ENCODE measurements at regions not wholly inside any gene's neighbourhood (a gene's known extent, or its start where the extent isn't known, plus 50 kb on each side); places are given as distances from the start of the nearest gene placed in this dataset.
"Not testable (repeated sequence)": the region's sequence is repeated elsewhere in the genome, so short reads cannot be mapped to it uniquely, and the experiment has no call there.

DNA sequence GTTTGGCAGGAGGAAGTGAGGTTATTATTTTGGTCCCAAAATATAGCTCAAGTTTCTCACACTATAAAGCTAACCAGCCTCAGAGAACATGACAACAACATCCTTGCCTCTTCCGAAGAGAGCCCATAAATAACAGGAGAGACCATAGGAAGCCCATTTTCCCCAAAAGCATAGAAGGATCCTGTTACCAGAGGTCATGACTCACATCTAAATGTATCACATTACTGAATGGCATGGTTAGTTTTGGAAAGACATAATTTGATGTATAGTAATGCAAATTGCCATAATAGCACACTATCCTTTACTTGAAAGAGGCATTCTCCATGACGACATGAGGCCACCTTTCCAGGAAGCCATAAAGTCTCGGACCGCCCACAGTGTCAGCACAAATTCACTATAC is 238.8 kb upstream of the GRIA3 start:
- no peaks in the 10 kb centered on the region for H3K27me3 Mint-ChIP-seq
- no peak overlapping the region for H3K4me3 Mint-ChIP-seq
- H3K36me3 Mint-ChIP-seq: no peaks in the 10 kb centered on the region
- H3K9me3 Mint-ChIP-seq: no peaks in the 10 kb centered on the region
- H3K27ac Mint-ChIP-seq: no peak overlapping the region
- no peaks in the 10 kb centered on the region for H3K4me1 Mint-ChIP-seq

DNA sequence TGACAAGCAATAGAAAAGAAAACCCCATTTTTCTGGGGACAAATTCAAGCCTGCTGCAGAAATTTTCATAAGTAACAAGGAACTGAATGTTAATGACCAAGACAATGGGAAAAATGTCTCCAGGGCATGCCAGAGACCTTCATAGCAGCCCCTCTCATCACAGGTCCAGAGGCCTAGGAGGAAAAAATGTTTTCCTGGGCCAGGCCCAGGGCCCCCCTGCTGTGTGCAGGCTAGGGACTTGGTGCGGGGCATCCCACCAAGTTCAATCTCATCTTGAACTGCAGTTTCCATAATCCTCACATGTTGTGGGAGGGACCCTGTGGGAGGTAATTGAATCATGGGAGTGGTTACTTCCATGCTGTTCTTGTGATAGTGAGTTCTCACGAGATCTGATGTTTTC is 211.5 kb upstream of the GRIA3 start:
- Mint-ChIP-seq H3K27me3 (no peaks in the 10 kb centered on the region), H3K36me3 (no peaks in the 10 kb centered on the region), H3K9me3 (peaks cover 4% of the 10 kb centered on the region), H3K27ac (no peak overlapping the region), H3K4me1 (no peaks in the 10 kb centered on the region), H3K4me3 (no peak overlapping the region)

DNA sequence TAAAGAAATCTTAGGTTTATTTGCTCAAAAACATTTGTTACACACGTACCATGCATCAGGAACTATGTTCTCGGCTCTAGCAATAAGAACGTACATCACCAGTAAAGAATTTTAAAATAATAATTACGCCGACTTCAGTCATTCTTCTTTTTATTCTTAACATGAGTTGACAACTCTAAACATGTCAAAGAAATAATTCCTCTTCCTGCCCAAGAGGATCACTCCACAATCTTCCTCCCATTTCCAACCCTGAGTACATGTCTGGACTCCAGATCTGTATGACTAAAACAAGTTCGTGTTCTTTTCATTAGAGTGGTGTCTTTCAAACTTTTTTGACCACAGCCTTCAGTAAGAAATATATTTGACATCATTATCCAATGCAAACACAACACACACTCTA is 201.6 kb upstream of the GRIA3 start:
- Mint-ChIP-seq H3K4me1 (no peaks in the 10 kb centered on the region), H3K9me3 (no peaks in the 10 kb centered on the region), H3K27me3 (no peaks in the 10 kb centered on the region), H3K27ac (no peak overlapping the region), H3K4me3 (no peak overlapping the region), H3K36me3 (no peaks in the 10 kb centered on the region)

DNA sequence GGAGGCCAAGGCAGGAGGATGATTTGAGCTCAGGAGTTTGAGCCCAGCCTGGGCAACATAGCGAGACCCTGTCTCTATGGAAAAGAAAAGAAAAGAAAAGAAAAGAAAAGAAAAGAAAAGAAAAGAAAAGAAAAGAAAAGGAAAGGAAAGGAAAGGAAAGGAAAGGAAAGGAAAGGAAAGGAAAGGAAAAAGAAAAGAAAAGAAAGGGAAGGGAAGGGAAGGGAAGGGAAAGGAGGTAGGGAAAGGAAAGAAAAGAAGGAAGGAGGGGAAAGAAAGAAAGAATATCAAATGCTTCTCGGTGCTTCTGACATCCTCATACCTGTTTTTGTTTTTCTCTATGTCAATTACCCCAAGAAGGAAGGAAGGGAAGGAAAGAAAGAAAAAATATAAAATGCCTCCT is 181.2 kb upstream of the GRIA3 start:
- H3K36me3 Mint-ChIP-seq, H3K4me1 Mint-ChIP-seq, H3K4me3 Mint-ChIP-seq, H3K27ac Mint-ChIP-seq, H3K27me3 Mint-ChIP-seq, H3K9me3 Mint-ChIP-seq: not testable (repeated sequence)

DNA sequence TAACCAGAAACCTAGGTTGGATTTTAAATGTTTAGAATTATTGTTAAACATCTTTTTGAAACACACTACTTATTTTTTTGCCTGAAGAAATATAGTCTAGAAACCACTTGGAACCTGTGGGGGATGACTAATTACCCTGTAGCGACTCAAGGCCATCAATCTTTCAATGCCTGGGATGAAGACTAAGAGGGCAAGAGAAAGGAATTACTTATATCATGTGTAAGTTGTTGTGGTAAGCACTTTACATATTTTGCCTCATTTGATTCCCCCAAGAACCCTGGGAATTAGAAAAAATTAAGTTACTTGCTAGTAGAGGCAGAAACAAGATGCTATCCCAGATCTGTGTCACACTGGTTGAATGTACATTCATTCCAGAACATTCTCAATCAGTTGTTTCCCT is 170.9 kb upstream of the GRIA3 start:
- Mint-ChIP-seq H3K4me1 (no peaks in the 10 kb centered on the region), H3K27ac (no peak overlapping the region), H3K9me3 (no peaks in the 10 kb centered on the region), H3K27me3 (no peaks in the 10 kb centered on the region), H3K4me3 (no peak overlapping the region), H3K36me3 (no peaks in the 10 kb centered on the region)

DNA sequence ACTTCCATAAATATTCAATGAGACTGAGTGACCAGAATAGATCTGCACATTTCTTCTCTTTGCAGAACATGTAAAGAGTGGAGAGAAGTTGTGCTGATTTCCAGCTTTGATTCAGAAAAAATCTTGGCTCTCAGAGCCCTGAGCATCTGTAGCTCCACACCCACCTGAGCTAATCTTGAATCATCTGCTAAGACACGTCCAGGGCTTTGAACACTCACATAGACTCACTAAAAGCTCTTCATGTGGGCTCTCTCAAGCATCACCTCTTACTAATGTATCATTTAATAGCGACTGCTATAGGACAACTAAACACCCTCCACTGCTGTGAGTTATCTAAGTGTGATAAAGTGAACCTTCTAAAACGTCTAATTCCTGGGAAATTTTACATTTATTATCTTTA is 147.7 kb upstream of the GRIA3 start:
- Mint-ChIP-seq H3K4me3 (no peak overlapping the region), H3K27me3 (peaks cover 2% of the 10 kb centered on the region), H3K27ac (no peak overlapping the region), H3K9me3 (no peaks in the 10 kb centered on the region), H3K4me1 (no peaks in the 10 kb centered on the region), H3K36me3 (no peaks in the 10 kb centered on the region)

DNA sequence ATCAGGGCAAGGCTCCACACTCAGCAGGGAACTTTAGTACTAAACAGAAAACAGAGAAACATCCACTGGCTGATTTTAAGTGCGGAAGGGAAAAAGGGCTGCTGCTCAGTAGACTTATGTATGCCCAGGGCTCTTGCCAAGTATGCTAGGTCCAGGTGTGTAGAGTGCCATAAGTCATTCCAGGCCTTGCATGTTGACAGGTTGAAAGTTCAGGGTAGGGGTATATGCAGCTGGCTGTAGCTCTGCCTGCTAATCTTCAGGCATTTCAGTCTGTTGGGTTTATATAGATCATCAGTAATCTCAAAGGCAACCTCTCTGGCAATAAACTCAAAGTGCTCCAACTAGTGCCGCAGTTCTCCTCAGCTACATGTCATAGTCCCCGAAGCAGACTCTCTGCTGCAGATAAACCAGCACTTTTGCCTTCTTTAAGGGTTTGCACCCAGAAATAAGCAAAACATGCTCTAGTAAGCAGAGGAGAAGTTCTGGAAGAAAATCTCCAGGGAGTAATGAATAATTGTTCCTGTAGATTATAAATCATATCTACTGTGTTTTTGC is 134.9 kb upstream of the GRIA3 start:
- H3K4me1 Mint-ChIP-seq: no peaks in the 10 kb centered on the region
- no peak overlapping the region for H3K27ac Mint-ChIP-seq
- H3K27me3 Mint-ChIP-seq: no peaks in the 10 kb centered on the region
- no peak overlapping the region for H3K4me3 Mint-ChIP-seq
- no peaks in the 10 kb centered on the region for H3K9me3 Mint-ChIP-seq
- no peaks in the 10 kb centered on the region for H3K36me3 Mint-ChIP-seq

DNA sequence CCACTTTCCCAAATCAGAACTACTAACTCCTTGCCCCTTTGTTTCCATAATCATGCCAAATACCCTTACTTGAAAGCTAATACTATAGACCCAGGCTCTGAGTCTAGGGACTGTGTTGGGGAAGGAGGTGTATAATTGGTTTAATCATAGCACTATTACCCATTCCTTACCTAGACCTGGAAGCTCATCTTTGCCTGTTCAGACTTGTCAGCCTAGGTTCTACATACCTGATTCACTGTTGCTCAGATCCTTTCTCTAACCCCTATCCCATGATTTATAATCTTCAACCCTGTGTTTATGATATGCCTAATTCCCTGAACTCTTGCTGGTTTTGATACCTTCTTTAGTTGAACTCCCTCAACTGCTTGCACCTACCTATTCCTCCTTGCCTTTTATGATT is 123.1 kb upstream of the GRIA3 start:
- no peaks in the 10 kb centered on the region for H3K9me3 Mint-ChIP-seq
- H3K4me1 Mint-ChIP-seq: no peaks in the 10 kb centered on the region

DNA sequence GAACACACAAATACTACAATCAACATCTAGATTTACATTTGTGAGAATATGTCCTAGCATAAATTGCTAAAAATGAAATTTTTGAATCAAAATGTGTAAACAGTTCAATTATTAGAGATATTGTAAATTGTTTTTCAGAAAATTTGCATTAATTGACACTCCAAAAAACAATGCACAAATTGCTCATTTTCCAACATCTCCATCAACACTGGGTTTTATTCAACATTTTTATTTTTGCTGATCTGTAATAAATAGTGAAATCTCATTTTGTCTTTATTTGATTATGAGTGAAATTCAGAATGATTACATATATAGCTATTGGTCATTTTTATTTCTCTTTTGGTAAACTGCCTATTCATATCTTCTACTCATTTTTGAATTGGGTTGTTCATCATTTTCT is 120.0 kb upstream of the GRIA3 start:
- H3K36me3 Mint-ChIP-seq: no peaks in the 10 kb centered on the region
- no peak overlapping the region for H3K4me3 Mint-ChIP-seq
- H3K9me3 Mint-ChIP-seq: no peaks in the 10 kb centered on the region
- peaks cover 1% of the 10 kb centered on the region for H3K27me3 Mint-ChIP-seq
- H3K27ac Mint-ChIP-seq: no peak overlapping the region
- no peaks in the 10 kb centered on the region for H3K4me1 Mint-ChIP-seq

More for the DNA sequence above, 123.1 kb upstream of the GRIA3 start:
- H3K36me3 Mint-ChIP-seq: no peaks in the 10 kb centered on the region
- no peak overlapping the region for H3K27ac Mint-ChIP-seq
- no peak overlapping the region for H3K4me3 Mint-ChIP-seq
- peaks cover 1% of the 10 kb centered on the region for H3K27me3 Mint-ChIP-seq

DNA sequence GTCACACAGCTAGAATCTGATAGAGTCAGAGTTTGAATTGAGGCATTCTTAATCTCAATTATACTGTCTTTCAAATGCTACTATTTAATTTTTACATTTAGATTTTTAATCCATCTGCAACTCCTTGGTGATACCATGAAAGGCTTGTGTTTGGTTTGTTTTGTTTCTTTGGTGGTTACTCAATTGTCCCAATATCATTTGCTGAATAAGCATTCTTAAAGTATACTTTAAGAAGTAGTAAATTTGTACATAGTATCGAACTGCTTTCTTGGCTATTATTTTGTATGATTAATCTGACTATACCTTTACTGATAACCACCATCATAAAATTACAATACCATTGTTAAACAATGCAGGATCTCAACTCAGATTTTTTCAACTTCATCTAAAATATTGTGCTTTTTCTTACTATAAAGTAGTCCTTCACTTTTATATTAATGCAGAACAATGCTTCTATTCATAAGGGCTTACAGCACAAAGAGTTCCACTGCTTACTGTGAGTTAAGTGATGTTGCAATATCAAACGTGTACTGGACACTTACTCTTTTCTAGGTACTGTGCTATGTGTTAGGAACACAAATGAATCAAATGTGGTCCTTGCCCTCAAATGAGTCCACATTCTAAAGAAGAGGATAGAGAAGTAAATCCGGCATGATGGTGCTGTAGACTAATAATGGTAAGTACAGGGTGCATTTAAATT is 111.2 kb upstream of the GRIA3 start:
- Mint-ChIP-seq H3K27me3 (no peaks in the 10 kb centered on the region), H3K4me1 (no peaks in the 10 kb centered on the region), H3K36me3 (no peaks in the 10 kb centered on the region), H3K9me3 (no peaks in the 10 kb centered on the region), H3K27ac (no peak overlapping the region), H3K4me3 (no peak overlapping the region)

DNA sequence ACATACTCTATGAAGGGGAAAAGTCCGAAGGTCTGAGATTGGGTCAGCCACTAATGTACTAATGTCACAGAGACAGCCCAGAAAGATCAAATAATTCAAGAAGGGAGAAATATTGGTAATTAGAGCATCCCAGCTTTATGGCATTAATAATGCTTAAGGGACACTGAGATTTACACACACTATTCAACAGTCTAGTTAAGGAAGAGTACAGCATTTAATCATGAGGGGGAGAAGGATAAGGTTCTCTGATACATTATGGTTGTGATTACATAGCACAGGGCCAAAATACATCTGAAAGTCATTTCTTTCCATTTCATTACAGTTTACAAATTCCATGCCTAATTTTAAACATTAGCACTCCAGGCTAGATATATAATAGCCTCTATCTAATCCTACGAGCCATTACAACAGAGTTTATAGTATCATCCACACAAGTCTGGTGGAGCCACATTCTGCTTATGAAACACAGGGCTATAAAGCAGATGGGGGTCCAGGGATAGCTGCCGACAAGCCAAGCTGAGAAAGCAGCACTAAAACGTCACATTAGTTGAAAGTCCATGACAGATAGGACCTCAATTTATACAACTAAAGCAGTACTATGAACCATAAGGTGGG is 108.0 kb upstream of the GRIA3 start:
- H3K27me3 Mint-ChIP-seq: no peaks in the 10 kb centered on the region
- H3K9me3 Mint-ChIP-seq: no peaks in the 10 kb centered on the region
- H3K4me1 Mint-ChIP-seq: no peaks in the 10 kb centered on the region
- H3K27ac Mint-ChIP-seq: no peak overlapping the region
- H3K4me3 Mint-ChIP-seq: no peak overlapping the region
- H3K36me3 Mint-ChIP-seq: no peaks in the 10 kb centered on the region

DNA sequence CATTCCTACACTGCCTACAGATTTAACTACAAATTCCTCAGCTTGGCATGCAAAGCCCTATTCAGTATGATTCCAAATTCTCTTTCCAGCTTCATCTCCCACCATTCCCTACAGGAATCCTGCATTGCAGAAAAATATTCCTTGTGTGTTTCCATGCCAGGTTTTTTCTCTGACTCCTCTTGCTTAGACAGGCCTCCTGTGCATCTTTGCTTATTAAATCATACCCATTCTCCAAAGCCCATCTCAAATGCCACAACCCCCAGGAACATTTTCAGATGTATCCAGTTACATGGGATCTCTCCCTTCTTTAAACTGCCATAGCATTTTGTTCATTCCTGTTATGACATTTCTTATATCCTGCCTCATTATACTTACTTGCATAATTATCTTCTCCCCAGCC is 106.4 kb upstream of the GRIA3 start:
- Mint-ChIP-seq H3K4me1 (no peaks in the 10 kb centered on the region), H3K27me3 (no peaks in the 10 kb centered on the region), H3K4me3 (no peak overlapping the region), H3K27ac (no peak overlapping the region), H3K9me3 (no peaks in the 10 kb centered on the region), H3K36me3 (no peaks in the 10 kb centered on the region)

DNA sequence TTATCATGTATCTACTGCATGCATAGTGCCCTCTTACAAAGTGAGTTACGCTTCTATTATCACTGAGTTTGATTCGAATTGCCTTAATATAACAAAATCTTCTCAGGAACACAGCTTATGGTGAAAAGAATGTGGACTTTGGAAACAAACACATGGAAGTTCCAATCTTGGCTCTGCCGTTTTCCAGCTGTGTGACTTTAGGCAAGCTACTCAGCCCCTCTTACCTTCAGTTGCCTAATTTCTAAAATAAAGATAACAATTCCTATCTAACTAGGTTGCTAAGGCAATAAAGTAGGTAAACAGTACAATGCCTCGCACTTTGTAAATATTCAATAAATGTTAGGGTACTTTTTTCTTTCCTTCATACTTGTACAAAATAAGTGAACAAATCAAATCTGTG is 104.0 kb upstream of the GRIA3 start:
- Mint-ChIP-seq H3K27ac (no peak overlapping the region), H3K27me3 (no peaks in the 10 kb centered on the region), H3K9me3 (no peaks in the 10 kb centered on the region), H3K36me3 (no peaks in the 10 kb centered on the region), H3K4me3 (no peak overlapping the region), H3K4me1 (no peaks in the 10 kb centered on the region)

DNA sequence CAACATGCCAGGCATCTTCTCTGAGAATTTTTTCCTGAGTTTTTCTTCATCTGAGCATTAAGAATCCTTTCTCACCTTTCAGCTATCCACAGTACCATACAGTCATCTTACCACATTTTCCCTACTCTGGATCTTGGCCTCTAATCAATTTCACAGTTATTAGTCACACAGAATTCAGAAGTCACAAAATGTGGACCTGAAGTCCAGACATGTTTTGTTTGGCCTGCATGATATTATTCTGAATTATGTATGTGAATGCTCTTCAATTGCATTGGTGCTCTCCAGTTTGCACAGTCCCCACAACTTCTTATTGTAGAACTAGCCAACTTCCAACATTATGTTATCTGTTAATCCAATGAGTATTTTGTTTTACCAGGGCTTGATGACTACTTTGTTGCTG is 102.3 kb upstream of the GRIA3 start:
- Mint-ChIP-seq H3K27me3 (no peaks in the 10 kb centered on the region), H3K36me3 (no peaks in the 10 kb centered on the region)

DNA sequence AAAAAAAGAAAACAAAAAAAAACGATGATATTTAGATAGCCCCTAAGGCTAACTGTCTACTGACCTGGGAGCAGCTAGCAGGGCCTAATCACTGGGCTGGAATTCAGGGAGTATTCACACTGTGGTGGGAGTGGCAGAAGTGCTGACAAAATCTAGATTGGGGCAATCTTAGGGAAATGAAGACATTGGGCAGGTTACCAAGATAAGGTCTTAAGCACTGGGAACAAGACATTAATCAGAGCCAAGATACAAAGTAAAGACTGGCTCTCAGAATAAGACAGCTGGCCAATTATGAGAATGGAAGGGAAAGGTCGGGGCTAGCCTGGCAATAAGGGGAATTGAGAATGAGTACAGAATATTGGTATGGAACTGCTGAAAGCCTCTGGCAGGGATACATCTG is 100.2 kb upstream of the GRIA3 start:
- Mint-ChIP-seq H3K36me3 (no peaks in the 10 kb centered on the region), H3K9me3 (no peaks in the 10 kb centered on the region), H3K4me1 (no peaks in the 10 kb centered on the region), H3K27me3 (no peaks in the 10 kb centered on the region), H3K27ac (no peak overlapping the region), H3K4me3 (no peak overlapping the region)

More for the DNA sequence above, 102.3 kb upstream of the GRIA3 start:
- H3K4me3 Mint-ChIP-seq: no peak overlapping the region
- no peaks in the 10 kb centered on the region for H3K4me1 Mint-ChIP-seq
- H3K9me3 Mint-ChIP-seq: no peaks in the 10 kb centered on the region
- no peak overlapping the region for H3K27ac Mint-ChIP-seq

DNA sequence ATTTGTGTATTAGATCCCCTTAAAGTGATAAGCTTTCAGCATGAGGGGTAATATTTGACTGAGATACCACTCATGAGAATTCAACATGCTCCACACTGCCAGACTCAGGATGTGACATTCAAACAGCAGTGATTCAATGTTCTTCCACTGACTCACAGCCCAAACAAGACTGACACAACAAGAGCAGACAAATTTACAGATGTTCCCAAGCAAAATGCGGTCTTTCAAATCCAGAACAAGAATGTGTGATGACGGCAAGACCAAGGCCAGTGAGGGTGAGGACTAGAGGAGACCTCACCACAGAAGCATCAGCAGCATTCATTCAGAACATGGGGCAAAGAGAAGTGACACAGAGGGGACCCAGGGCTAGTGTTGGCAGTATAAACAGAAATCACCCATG is 99.3 kb upstream of the GRIA3 start:
- no peak overlapping the region for H3K4me3 Mint-ChIP-seq
- H3K27ac Mint-ChIP-seq: no peak overlapping the region
- H3K36me3 Mint-ChIP-seq: no peaks in the 10 kb centered on the region
- no peaks in the 10 kb centered on the region for H3K4me1 Mint-ChIP-seq
- no peaks in the 10 kb centered on the region for H3K9me3 Mint-ChIP-seq
- no peaks in the 10 kb centered on the region for H3K27me3 Mint-ChIP-seq
